H1 (cell line): ENCODE measurements at regions not wholly inside any gene's neighbourhood (a gene's known extent, or its start where the extent isn't known, plus 50 kb on each side); places are given as distances from the start of the nearest gene placed in this dataset.

ENCODE experiments used
- CTCF ChIA-PET: fragments of 300-600 bp; sonication (Branson Sonifier 250); formaldehyde crosslinking; loops from one replicate; lab custom pipeline; 2021; ENCODE audit not compliant: partially characterized antibody; lab: Charles Lee
- POLR2A ChIA-PET: fragments of 300-600 bp; sonication (Branson Sonifier 250); formaldehyde crosslinking; loops from one replicate; lab custom pipeline; 2021; ENCODE audit warnings: inconsistent platforms; ENCODE audit not compliant: partially characterized antibody; lab: Charles Lee
- DNase-seq, 2 experiments: peaks; one replicate each; pipeline versions ENCODE4 v3.0.0 to v3.0.0-alpha.2; 2010 to 2022; ENCODE audit warnings: low spot score in 2 of 2, low read depth in 1 of 2, mixed read lengths in 1 of 2
- FAIRE-seq: peaks from 2 replicates; lab custom pipeline; 2011; peaks lifted over from hg19 to GRCh38; lab: Jason Lieb, UNC
- H2AFZ ChIP-seq: 2 replicates; pipeline ENCODE4 v1.8.1; 2012; ENCODE audit warnings: low read length, inconsistent platforms
- H2AK5ac ChIP-seq: 2 replicates; pipeline ENCODE4 v1.6.1; 2013; ENCODE audit warnings: low read depth, low read length
- H2BK120ac ChIP-seq: replicated peaks from 2 replicates; pipeline ENCODE3; 2013; ENCODE audit warnings: low read depth, low read length, inconsistent platforms
- H2BK12ac ChIP-seq: 2 replicates; pipeline ENCODE4 v1.6.1; 2013; ENCODE audit warnings: low read depth, low read length
- H2BK15ac ChIP-seq: 2 replicates; pipeline ENCODE4 v1.6.1; 2013; ENCODE audit warnings: low read length
- H2BK20ac ChIP-seq: 2 replicates; pipeline ENCODE4 v1.6.1; 2013; ENCODE audit warnings: low read length
- H2BK5ac ChIP-seq: 2 replicates; pipeline ENCODE4 v1.6.1; 2013; ENCODE audit warnings: low read depth, low read length
- H3K14ac ChIP-seq: 2 replicates; pipeline ENCODE4 v1.6.1; 2013; ENCODE audit warnings: inconsistent platforms; ENCODE audit not compliant: insufficient read length
- H3K18ac ChIP-seq: 2 replicates; pipeline ENCODE4 v1.6.1; 2013; ENCODE audit warnings: low read length; ENCODE audit errors: extremely low read depth
- H3K23ac ChIP-seq: 2 replicates; pipeline ENCODE4 v1.6.1; 2013; ENCODE audit warnings: inconsistent platforms; ENCODE audit not compliant: insufficient read length
- H3K23me2 ChIP-seq: 2 replicates; pipeline ENCODE4 v1.6.1; 2013; ENCODE audit warnings: low read depth, low read length
- H3K27ac ChIP-seq: 2 replicates; pipeline ENCODE4 v1.6.1; 2011; ENCODE audit warnings: low read depth, low read length, inconsistent platforms
- H3K27me3 ChIP-seq, 4 experiments: replicated peaks in 1 of 4; 1 replicate in 1 of 4; 2 replicates in 3 of 4; pipeline versions ENCODE4 v1.6.1 to v1.8.1; 2011 to 2013; ENCODE audit warnings: low read length in 3 of 4, mild to moderate bottlenecking in 3 of 4, inconsistent platforms in 2 of 4, mixed read lengths in 2 of 4, moderate library complexity in 1 of 4; ENCODE audit not compliant: control insufficient read depth in 3 of 4, insufficient read depth in 3 of 4; ENCODE audit errors: extremely low read depth in 1 of 4
- H3K36me3 ChIP-seq, 4 experiments: 2 replicates each; pipeline versions ENCODE4 v1.6.1 to v1.8.1; 2011 to 2013; ENCODE audit warnings: mild to moderate bottlenecking in 4 of 4, low read length in 3 of 4, moderate library complexity in 2 of 4, control low read depth in 1 of 4, inconsistent platforms in 1 of 4; ENCODE audit not compliant: insufficient read depth in 4 of 4, control insufficient read depth in 2 of 4
- H3K4ac ChIP-seq: replicated peaks from 2 replicates; pipeline ENCODE3; 2013; ENCODE audit warnings: low read length, low read depth, mixed read lengths, inconsistent platforms; ENCODE audit not compliant: insufficient read length
- H3K4me1 ChIP-seq, 4 experiments: replicated peaks in 1 of 4; 1 replicate in 1 of 4; 2 replicates in 3 of 4; pipeline versions ENCODE4 v1.6.1 to v1.8.1; 2011 to 2013; ENCODE audit warnings: low read length in 3 of 4, inconsistent platforms in 2 of 4, mixed read lengths in 1 of 4; ENCODE audit not compliant: insufficient read depth in 4 of 4, control insufficient read depth in 3 of 4
- H3K4me2 ChIP-seq, 2 experiments: 2 replicates each; pipeline versions ENCODE4 v1.6.1 to v1.8.1; 2011 to 2013; ENCODE audit warnings: low read depth in 2 of 2, low read length in 2 of 2, control low read depth in 1 of 2, inconsistent platforms in 1 of 2, mild to moderate bottlenecking in 1 of 2; ENCODE audit not compliant: insufficient read depth in 1 of 2
- H3K4me3 ChIP-seq, 4 experiments: fragments of 200-600, 300-600 bp in 1 of 4; sonication (generic), shearing (Covaris generic), sonication (Bioruptor Twin) in 1 of 4; 2 replicates each; pipeline versions ENCODE4 v1.5.1 to v1.8.1; 2011 to 2016; ENCODE audit warnings: low read length in 4 of 4, low read depth in 3 of 4, control low read depth in 2 of 4, inconsistent platforms in 2 of 4, mild to moderate bottlenecking in 2 of 4, mixed read lengths in 1 of 4, moderate library complexity in 1 of 4; ENCODE audit not compliant: insufficient read depth in 2 of 4; ENCODE audit errors: extremely low read depth in 1 of 4
- H3K56ac ChIP-seq: replicated peaks from 2 replicates; pipeline ENCODE3; 2013; ENCODE audit warnings: low read depth, mild to moderate bottlenecking, mixed read lengths, low read length, inconsistent platforms; ENCODE audit not compliant: insufficient read length
- H3K79me1 ChIP-seq: 2 replicates; pipeline ENCODE4 v1.6.1; 2013; ENCODE audit warnings: low read depth, low read length, control low read depth
- H3K79me2 ChIP-seq, 2 experiments: 2 replicates each; pipeline versions ENCODE4 v1.6.1 to v1.8.1; 2012 to 2013; ENCODE audit warnings: low read length in 2 of 2, mild to moderate bottlenecking in 2 of 2, inconsistent platforms in 1 of 2; ENCODE audit not compliant: insufficient read depth in 2 of 2, control insufficient read depth in 1 of 2
- H3K9ac ChIP-seq, 4 experiments: replicated peaks in 1 of 4; 1 replicate in 1 of 4; 2 replicates in 3 of 4; pipeline versions ENCODE4 v1.6.1 to v1.8.1; 2011 to 2013; ENCODE audit warnings: low read depth in 3 of 4, low read length in 3 of 4, control low read depth in 2 of 4, mild to moderate bottlenecking in 2 of 4, moderate library complexity in 2 of 4, inconsistent platforms in 1 of 4; ENCODE audit errors: extremely low read depth in 1 of 4
- H3K9me3 ChIP-seq, 2 experiments: 2 replicates each; pipeline versions ENCODE4 v1.6.1 to v1.8.1; 2012 to 2013; ENCODE audit warnings: mild to moderate bottlenecking in 2 of 2, moderate library complexity in 2 of 2, control low read depth in 1 of 2, inconsistent platforms in 1 of 2, low read depth in 1 of 2, low read length in 1 of 2, mixed read lengths in 1 of 2; ENCODE audit not compliant: insufficient read depth in 2 of 2
- H4K20me1 ChIP-seq, 2 experiments: replicated peaks in 1 of 2; 2 replicates each; pipeline versions ENCODE3 to v1.8.1; 2011 to 2013; ENCODE audit warnings: inconsistent platforms in 2 of 2, low read length in 2 of 2, mild to moderate bottlenecking in 1 of 2; ENCODE audit not compliant: insufficient read depth in 2 of 2, control insufficient read depth in 1 of 2
- H4K5ac ChIP-seq: 2 replicates; pipeline ENCODE4 v1.6.1; 2013; ENCODE audit warnings: low read length, low read depth, mixed read lengths, inconsistent platforms; ENCODE audit not compliant: insufficient read length
- H4K8ac ChIP-seq: 2 replicates; pipeline ENCODE4 v1.8.0; 2013; ENCODE audit warnings: mild to moderate bottlenecking, moderate library complexity, low read length, inconsistent platforms; ENCODE audit not compliant: insufficient read depth; ENCODE audit errors: extremely low read depth
- H4K91ac ChIP-seq: replicated peaks from 2 replicates; pipeline ENCODE3; 2013; ENCODE audit warnings: low read length, mixed read lengths, inconsistent platforms; ENCODE audit not compliant: insufficient read length
- BACH1 ChIP-seq: IDR thresholded peaks from 2 replicates; pipeline ENCODE4 v1.6.1; 2012; ENCODE audit warnings: low read length, improper control_type of control experiment
- CEBPB ChIP-seq: IDR thresholded peaks from 2 replicates; pipeline ENCODE4 v1.6.1; 2012; ENCODE audit warnings: low read depth, low read length
- NANOG ChIP-seq: IDR thresholded peaks from 2 replicates; pipeline ENCODE4 v1.6.1; 2011; ENCODE audit warnings: low read length, low read depth, mild to moderate bottlenecking, inconsistent platforms; ENCODE audit not compliant: insufficient read depth, poor library complexity, severe bottlenecking
- POLR2AphosphoS5 ChIP-seq: IDR thresholded peaks from 2 replicates; pipeline ENCODE4 v1.6.1; 2011; ENCODE audit warnings: low read depth, low read length
- RNF2 ChIP-seq: fragments of 200-900, 300-1000 bp; sonication (generic); IDR thresholded peaks from 2 replicates; pipeline ENCODE4 v1.7.1; 2016; ENCODE audit warnings: borderline replicate concordance, low read depth, mild to moderate bottlenecking, antibody characterized with exemption, low read length; ENCODE audit not compliant: poor library complexity, severe bottlenecking; ENCODE audit errors: missing control alignments
- RXRA ChIP-seq: IDR thresholded peaks from 2 replicates; pipeline ENCODE4 v1.6.1; 2011; ENCODE audit warnings: low read depth, mild to moderate bottlenecking, low read length, moderate library complexity; ENCODE audit not compliant: insufficient read depth
- SIRT6 ChIP-seq: IDR thresholded peaks from one replicate; pipeline ENCODE4 v1.7.1; 2012; ENCODE audit warnings: low read length, inconsistent platforms
- SP4 ChIP-seq: IDR thresholded peaks from 2 replicates; pipeline ENCODE4 v1.6.1; 2012; ENCODE audit warnings: low read length, inconsistent platforms
- SRF ChIP-seq: IDR thresholded peaks from 2 replicates; pipeline ENCODE4 v1.6.1; 2011; ENCODE audit warnings: mild to moderate bottlenecking, low read depth, low read length, moderate library complexity
- TAF1 ChIP-seq: IDR thresholded peaks from 2 replicates; pipeline ENCODE4 v1.6.1; 2011; ENCODE audit warnings: mild to moderate bottlenecking, low read depth, low read length
- TCF12 ChIP-seq: IDR thresholded peaks from 2 replicates; pipeline ENCODE4 v1.6.1; 2011; ENCODE audit warnings: low read depth, mild to moderate bottlenecking, low read length
- TEAD4 ChIP-seq: IDR thresholded peaks from 2 replicates; pipeline ENCODE4 v1.6.1; 2012; ENCODE audit warnings: low read depth, low read length, inconsistent platforms, mixed read lengths
- WGBS, 2 experiments: shearing (Covaris generic) in 1 of 2; methylation state at CpG; one replicate each; pipeline versions ENCODE4 v1.1.6 to v1.1.7; 2013 to 2015; ENCODE audit warnings: low lambda C conversion rate in 2 of 2, mixed read lengths in 2 of 2, inconsistent platforms in 1 of 2, low coverage in 1 of 2, missing lambda C conversion rate in 1 of 2; ENCODE audit not compliant: insufficient replicate concordance in 2 of 2, insufficient coverage in 1 of 2, insufficient read length in 1 of 2; ENCODE audit errors: extremely low coverage in 1 of 2, missing lambda C conversion rate in 1 of 2; 5-methylcytosine and 5-hydroxymethylcytosine counted together
- TF ChIP-seq, protein P1 (sequence below), 3 experiments: IDR thresholded peaks; 1 replicate in 2 of 3; 2 replicates in 1 of 3; pipeline versions ENCODE4 v1.5.1 to v1.6.1; 2011; ENCODE audit warnings: low read length in 3 of 3, mild to moderate bottlenecking in 3 of 3, inconsistent platforms in 2 of 3, low read depth in 1 of 3, moderate library complexity in 1 of 3; ENCODE audit not compliant: insufficient read depth in 1 of 3; ENCODE audit errors: control extremely low read depth in 1 of 3

GRCh38 chr3:168684519-168684918 lies 588.8 kb upstream of the GOLIM4 start:
- Histone ChIP-seq H3K4me3 (no peak overlapping the region), H3K4ac (no peak overlapping the region), H3K23me2 (no peaks in the 10 kb centered on the region), H4K8ac (no peak overlapping the region), H3K79me2 (no peaks in the 10 kb centered on the region), H2BK12ac (no peak overlapping the region), H3K9me3 (no peaks in the 10 kb centered on the region), H3K4me1 (no peaks in the 10 kb centered on the region), H3K27me3 (no peaks in the 10 kb centered on the region), H2AFZ (no peak overlapping the region), H3K79me1 (no peaks in the 10 kb centered on the region), H3K14ac (no peak overlapping the region), H3K36me3 (no peaks in the 10 kb centered on the region), H3K9ac (no peak overlapping the region; a peak in 1 of 7 replicates), H2AK5ac (no peak overlapping the region), H3K4me2 (no peak overlapping the region), H2BK5ac (no peak overlapping the region), H3K18ac (no peak overlapping the region), H3K23ac (no peak overlapping the region), H3K27ac (no peak overlapping the region), H4K5ac (no peak overlapping the region), H2BK15ac (no peak overlapping the region), H2BK20ac (no peak overlapping the region), H2BK120ac (no peak overlapping the region), H3K56ac (no peak overlapping the region), H4K20me1 (no peaks in the 10 kb centered on the region), H4K91ac (no peak overlapping the region)
- DNase-seq (no peak), FAIRE-seq (no peak)
- ChIA-PET CTCF (interaction anchor here (0.9 to 1.5 kb wide), 3 partner anchors 163 to 675 kb away, joined by 3 to 4 read pairs (median 3); no protein-coding TSS in a partner anchor), POLR2A (no interaction called here)
- 90% methylated on average over 6 of the region's 6 CpGs; no CpG with 5 or more reads in 1 of the 2 experiments for WGBS, 2 experiments
- TF ChIP-seq NANOG (no peak), POLR2AphosphoS5 (no peak), TCF12 (no peak), SRF (no peak), TEAD4 (no peak), BACH1 (no peak), SP4 (no peak), RXRA (no peak), CEBPB (no peak), SIRT6 (no peak), RNF2 (no peak), TAF1 (no peak)
- TF ChIP-seq, protein P1, sequence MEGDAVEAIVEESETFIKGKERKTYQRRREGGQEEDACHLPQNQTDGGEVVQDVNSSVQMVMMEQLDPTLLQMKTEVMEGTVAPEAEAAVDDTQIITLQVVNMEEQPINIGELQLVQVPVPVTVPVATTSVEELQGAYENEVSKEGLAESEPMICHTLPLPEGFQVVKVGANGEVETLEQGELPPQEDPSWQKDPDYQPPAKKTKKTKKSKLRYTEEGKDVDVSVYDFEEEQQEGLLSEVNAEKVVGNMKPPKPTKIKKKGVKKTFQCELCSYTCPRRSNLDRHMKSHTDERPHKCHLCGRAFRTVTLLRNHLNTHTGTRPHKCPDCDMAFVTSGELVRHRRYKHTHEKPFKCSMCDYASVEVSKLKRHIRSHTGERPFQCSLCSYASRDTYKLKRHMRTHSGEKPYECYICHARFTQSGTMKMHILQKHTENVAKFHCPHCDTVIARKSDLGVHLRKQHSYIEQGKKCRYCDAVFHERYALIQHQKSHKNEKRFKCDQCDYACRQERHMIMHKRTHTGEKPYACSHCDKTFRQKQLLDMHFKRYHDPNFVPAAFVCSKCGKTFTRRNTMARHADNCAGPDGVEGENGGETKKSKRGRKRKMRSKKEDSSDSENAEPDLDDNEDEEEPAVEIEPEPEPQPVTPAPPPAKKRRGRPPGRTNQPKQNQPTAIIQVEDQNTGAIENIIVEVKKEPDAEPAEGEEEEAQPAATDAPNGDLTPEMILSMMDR (IDR thresholded peaks at IDR 0.05; ENCODE audit: control extremely low read depth in 1 of 3, insufficient read depth in 1 of 3, low read depth in 1 of 3, low read length in 3 of 3): no peak
